MM.1S (cell line): ENCODE measurements at regions not wholly inside any gene's neighbourhood (a gene's known extent, or its start where the extent isn't known, plus 50 kb on each side); places are given as distances from the start of the nearest gene placed in this dataset.

Experiments used
- DNase-seq: peaks from one replicate; pipeline ENCODE4 v3.0.0-alpha.2; 2015
- H2AFZ ChIP-seq: fragments of 300-600 bp; sonication (generic); 2 replicates; pipeline ENCODE4 v1.6.0; 2016; ENCODE audit warnings: antibody characterized with exemption, low read length
- H3F3A ChIP-seq: fragments of 300-600 bp; sonication (generic); 2 replicates; pipeline ENCODE4 v1.6.1; 2016; ENCODE audit warnings: mild to moderate bottlenecking, antibody characterized with exemption, low read length, moderate library complexity, mixed read lengths; ENCODE audit not compliant: insufficient read depth
- H3K27ac ChIP-seq: fragments of 300-600 bp; sonication (generic); 2 replicates; pipeline ENCODE4 v1.5.1; 2016; ENCODE audit warnings: mild to moderate bottlenecking, low read length
- H3K27me3 ChIP-seq: fragments of 300-600 bp; sonication (generic); replicated peaks from 2 replicates; pipeline ENCODE4 v1.6.0; 2016; ENCODE audit warnings: low read length; ENCODE audit not compliant: insufficient read depth
- H3K36me3 ChIP-seq: fragments of 300-600 bp; sonication (generic); replicated peaks from 2 replicates; pipeline ENCODE4 v1.6.1; 2016; ENCODE audit warnings: mild to moderate bottlenecking, low read length, mixed read lengths; ENCODE audit not compliant: insufficient read depth
- H3K4me1 ChIP-seq: fragments of 300-600 bp; sonication (generic); 2 replicates; pipeline ENCODE4 v1.6.1; 2016; ENCODE audit warnings: low read length, mixed read lengths
- H3K4me2 ChIP-seq: fragments of 300-600 bp; sonication (generic); 2 replicates; pipeline ENCODE4 v1.6.0; 2016; ENCODE audit warnings: low read depth, low read length
- H3K4me3 ChIP-seq: fragments of 300-600 bp; sonication (generic); 2 replicates; pipeline ENCODE4 v1.5.1; 2016; ENCODE audit warnings: low read length, mixed read lengths
- H3K79me2 ChIP-seq: fragments of 300-600 bp; sonication (generic); 2 replicates; pipeline ENCODE4 v1.6.1; 2016; ENCODE audit warnings: mixed run types, low read length, mixed read lengths
- H3K9ac ChIP-seq: fragments of 300-600 bp; sonication (generic); 2 replicates; pipeline ENCODE4 v1.6.1; 2016; ENCODE audit warnings: low read length, mixed read lengths
- H3K9me2 ChIP-seq: fragments of 300-600 bp; sonication (generic); replicated peaks from 2 replicates; pipeline ENCODE4 v1.6.1; 2016; ENCODE audit warnings: mild to moderate bottlenecking, low read length, mixed read lengths; ENCODE audit not compliant: insufficient read depth
- H3K9me3 ChIP-seq: fragments of 300-600 bp; sonication (generic); replicated peaks from 2 replicates; pipeline ENCODE4 v1.6.1; 2016; ENCODE audit warnings: mild to moderate bottlenecking, low read length, mixed read lengths; ENCODE audit not compliant: insufficient read depth
- H4K20me1 ChIP-seq: fragments of 300-600 bp; sonication (generic); 2 replicates; pipeline ENCODE4 v1.6.1; 2016; ENCODE audit warnings: mild to moderate bottlenecking, low read length, moderate library complexity, mixed read lengths; ENCODE audit not compliant: insufficient read depth
- CTCF ChIP-seq: fragments of 300-600 bp; sonication (generic); IDR thresholded peaks from 2 replicates; pipeline ENCODE4 v1.5.1; 2016; ENCODE audit warnings: antibody characterized with exemption, low read length, mixed read lengths
- EZH2 ChIP-seq: fragments of 300-600 bp; sonication (generic); optimal IDR thresholded peaks from 2 replicates; pipeline ENCODE3; 2017; ENCODE audit warnings: low read depth, mild to moderate bottlenecking, antibody characterized with exemption, low read length, mixed read lengths
- EZH2phosphoT487 ChIP-seq: fragments of 300-600 bp; sonication (generic); IDR thresholded peaks from 2 replicates; pipeline ENCODE4 v1.6.1; 2018; ENCODE audit warnings: antibody characterized with exemption, low read length

- no peaks in the 10 kb centered on the region for H3K27me3 ChIP-seq
- H3K27ac ChIP-seq, result no peak overlapping the region
- H3K9me3 ChIP-seq, result no peaks in the 10 kb centered on the region
- no peaks in the 10 kb centered on the region for H3K4me1 ChIP-seq
- H3F3A ChIP-seq, result no peaks in the 10 kb centered on the region
- H3K9ac ChIP-seq, result no peak overlapping the region
- no peaks in the 10 kb centered on the region for H3K9me2 ChIP-seq
- no peak overlapping the region for H3K4me3 ChIP-seq
- no peaks in the 10 kb centered on the region for H3K36me3 ChIP-seq
- no peaks in the 10 kb centered on the region for H3K79me2 ChIP-seq
- no peak for DNase-seq
- no peak for TF ChIP-seq EZH2phosphoT487
- H3K4me2 ChIP-seq, result no peak overlapping the region
- H2AFZ ChIP-seq, result no peak overlapping the region
- no peaks in the 10 kb centered on the region for H4K20me1 ChIP-seq
Measured at GRCh38 chr11:26244207-26244606, 87.7 kb upstream of the ANO3 start.

GRCh38 chr11:26245046-26245445 is 86.9 kb upstream of the ANO3 start:
- Histone ChIP-seq H3K9me2 (no peaks in the 10 kb centered on the region), H3K4me2 (no peak overlapping the region)

GRCh38 chr11:26247340-26247739 is 84.6 kb upstream of the ANO3 start:
- no peak for DNase-seq

More at GRCh38 chr11:26245046-26245445, 86.9 kb upstream of the ANO3 start:
- Histone ChIP-seq H3K27me3 (no peaks in the 10 kb centered on the region), H3K9me3 (no peaks in the 10 kb centered on the region), H2AFZ (no peak overlapping the region), H3K36me3 (no peaks in the 10 kb centered on the region), H3K27ac (no peak overlapping the region), H3K4me1 (no peaks in the 10 kb centered on the region), H3K4me3 (no peak overlapping the region), H3K9ac (no peak overlapping the region), H3K79me2 (no peaks in the 10 kb centered on the region), H4K20me1 (no peaks in the 10 kb centered on the region), H3F3A (no peaks in the 10 kb centered on the region)
- TF ChIP-seq CTCF, result no peak
- no peak for TF ChIP-seq EZH2
- TF ChIP-seq EZH2phosphoT487, result no peak
- no peak for DNase-seq

More at GRCh38 chr11:26247340-26247739, 84.6 kb upstream of the ANO3 start:
- Histone ChIP-seq H3K9me3 (no peaks in the 10 kb centered on the region), H3K79me2 (no peaks in the 10 kb centered on the region), H3K9me2 (no peaks in the 10 kb centered on the region), H3K27ac (no peak overlapping the region), H2AFZ (no peak overlapping the region), H3K9ac (no peak overlapping the region), H3K36me3 (no peaks in the 10 kb centered on the region), H3K27me3 (no peaks in the 10 kb centered on the region), H3K4me2 (no peak overlapping the region), H3K4me3 (no peak overlapping the region), H4K20me1 (no peaks in the 10 kb centered on the region), H3F3A (no peaks in the 10 kb centered on the region), H3K4me1 (no peaks in the 10 kb centered on the region)
- TF ChIP-seq EZH2phosphoT487 (no peak), EZH2 (no peak), CTCF (no peak)
